Stimulated activated naive CD8-positive, alpha-beta T cell treated with anti-CD3 and anti-CD28 coated beads, Interleukin-15, Interleukin-2, amounts not matched to agents 100 U/mL and 50 U/mL, for 24 hours (primary cell): ENCODE measurements at regions not wholly inside any gene's neighbourhood (a gene's known extent, or its start where the extent isn't known, plus 50 kb on each side); places are given as distances from the start of the nearest gene placed in this dataset.
A peak's percentile ranks its signal among the peaks of the same experiment; 100 is the strongest.
"Not testable (repeated sequence)": the region's sequence is repeated elsewhere in the genome, so short reads cannot be mapped to it uniquely, and the experiment has no call there.

Source experiments
- ATAC-seq: fragments of 150-1000 bp; cut with Tn5 transposase; one replicate; pipeline ENCODE4 v1.10.0; 2021
- DNase-seq: peaks from one replicate; pipeline ENCODE4 v3.0.0; 2021

GRCh38 chr10:6984971-6985370, 404.9 kb upstream of the PRKCQ start:
- ATAC-seq, result no peak
- no peak for DNase-seq

- not testable (repeated sequence) for DNase-seq, ATAC-seq
Measured at GRCh38 chr10:6984016-6984415, 403.9 kb upstream of the PRKCQ start.

- no peak for DNase-seq
- ATAC-seq, result no peak
Measured at GRCh38 chr10:6980353-6980752, 400.3 kb upstream of the PRKCQ start.

GRCh38 chr10:6979371-6979770, 399.3 kb upstream of the PRKCQ start:
- no peak for DNase-seq
- no peak for ATAC-seq

- no peak for ATAC-seq
- no peak for DNase-seq
Measured at GRCh38 chr10:6978187-6978627, 398.1 kb upstream of the PRKCQ start.

- DNase-seq, result no peak
- no peak for ATAC-seq
Measured at GRCh38 chr10:6977398-6978186, 397.5 kb upstream of the PRKCQ start.

GRCh38 chr10:6973899-6974298, 393.8 kb upstream of the PRKCQ start:
- DNase-seq (peak; percentile 15), ATAC-seq (no peak)

- no peak for DNase-seq
- ATAC-seq, result no peak
Measured at GRCh38 chr10:6972226-6972625, 392.1 kb upstream of the PRKCQ start.

- no peak for ATAC-seq
Measured at GRCh38 chr10:6969659-6970058, 389.6 kb upstream of the PRKCQ start.

GRCh38 chr10:6964543-6964942, 384.5 kb upstream of the PRKCQ start:
- DNase-seq (no peak), ATAC-seq (no peak)

More at GRCh38 chr10:6969659-6970058, 389.6 kb upstream of the PRKCQ start:
- no peak for DNase-seq

GRCh38 chr10:6962576-6962975, 382.5 kb upstream of the PRKCQ start:
- ATAC-seq (no peak), DNase-seq (no peak)

- DNase-seq (no peak), ATAC-seq (no peak)
Measured at GRCh38 chr10:6958711-6959110, 378.6 kb upstream of the PRKCQ start.

GRCh38 chr10:6958254-6958653, 378.2 kb upstream of the PRKCQ start:
- ATAC-seq (no peak), DNase-seq (no peak)

- DNase-seq (no peak), ATAC-seq (no peak)
Measured at GRCh38 chr10:6957851-6958250, 377.8 kb upstream of the PRKCQ start.

- ATAC-seq (no peak), DNase-seq (no peak)
Measured at GRCh38 chr10:6956562-6956961, 376.5 kb upstream of the PRKCQ start.

- DNase-seq (no peak), ATAC-seq (no peak)
Measured at GRCh38 chr10:6953271-6953801, 373.3 kb upstream of the PRKCQ start.

- ATAC-seq (no peak), DNase-seq (no peak)
Measured at GRCh38 chr10:6951732-6952131, 371.7 kb upstream of the PRKCQ start.

- ATAC-seq, result peak; percentile 46
- DNase-seq, result no peak
Measured at GRCh38 chr10:6950133-6950532, 370.1 kb upstream of the PRKCQ start.

GRCh38 chr10:6944436-6944835, 364.4 kb upstream of the PRKCQ start:
- no peak for ATAC-seq
- no peak for DNase-seq

GRCh38 chr10:6938384-6938783, 358.3 kb upstream of the PRKCQ start:
- DNase-seq (no peak), ATAC-seq (no peak)

- no peak for ATAC-seq
- no peak for DNase-seq
Measured at GRCh38 chr10:6936931-6937330, 356.9 kb upstream of the PRKCQ start.

GRCh38 chr10:6929148-6929830, 349.2 kb upstream of the PRKCQ start:
- ATAC-seq (no peak), DNase-seq (no peak)

GRCh38 chr10:6928586-6928985, 348.5 kb upstream of the PRKCQ start:
- DNase-seq, result no peak
- no peak for ATAC-seq
